ENCODE measurements at regions not wholly inside any gene's neighbourhood (a gene's known extent, or its start where the extent isn't known, plus 50 kb on each side); places are given as distances from the start of the nearest gene placed in this dataset. TPM values are rescaled to one million over a fixed set of nuclear protein-coding genes. Genes with fewer than 3 reads are reported as not detected.

GRCh38 chr18:62665188-62665587 is 50.2 kb upstream of the PHLPP1 start:
- no peak overlapping the region for H3K9ac ChIP-seq (ENCODE audit: low read depth in 1 of 3, low read length in 3 of 3)
- no peak overlapping the region for H3K27ac ChIP-seq (ENCODE audit: low read depth, low read length)
- no peak overlapping the region for H3K4me3 ChIP-seq (ENCODE audit: low read length in 3 of 3)
- H3K27me3 ChIP-seq (ENCODE audit: control insufficient read depth in 3 of 3, insufficient read depth in 3 of 3, low read length in 3 of 3) = no peaks in the 10 kb centered on the region
- H3K4me1 ChIP-seq (ENCODE audit: control insufficient read depth in 3 of 3, insufficient read depth in 3 of 3, low read length in 3 of 3) = peaks cover 0 to 4% (median 0%) of the 10 kb centered on the region in 3 donors
- no peaks in the 10 kb centered on the region for H3K36me3 ChIP-seq (ENCODE audit: control insufficient read depth in 3 of 3, insufficient read depth in 3 of 3, low read length in 3 of 3)
- no peaks in the 10 kb centered on the region for H3K9me3 ChIP-seq (ENCODE audit: control insufficient read depth in 3 of 3, low read length in 3 of 3)

Small RNA genes in the stretch of these regions (small RNA-seq; reads per million reads assigned to genes)
- gene RN7SL705P = not detected
